AG04450 (cell line): ENCODE measurements at regions not wholly inside any gene's neighbourhood (a gene's known extent, or its start where the extent isn't known, plus 50 kb on each side); places are given as distances from the start of the nearest gene placed in this dataset.

Experiments used
- CTCF ChIA-PET: fragments of 300-600, 350-600 bp; formaldehyde crosslinking; extraction: SDS; loops from one replicate; lab custom pipeline; 2022; ENCODE audit warnings: antibody characterized with exemption, inconsistent platforms; lab: Charles Lee
- POLR2A ChIA-PET: fragments of 350-600 bp; formaldehyde crosslinking; extraction: SDS; loops from one replicate; lab custom pipeline; 2021; ENCODE audit warnings: antibody characterized with exemption, inconsistent platforms; lab: Yijun Ruan, JAX
- DNase-seq: peaks from one replicate; pipeline ENCODE4 v3.0.0-alpha.2; 2011; ENCODE audit warnings: low read depth, low spot score
- H3K27ac ChIP-seq: one replicate; pipeline ENCODE4 v1.5.1; 2012; ENCODE audit warnings: low read depth, low read length, control low read depth
- H3K27me3 ChIP-seq: one replicate; pipeline ENCODE4 v1.6.0; 2012; ENCODE audit warnings: low read length; ENCODE audit not compliant: control insufficient read depth, insufficient read depth
- H3K4me3 ChIP-seq: 2 replicates; pipeline ENCODE4 v1.5.1; 2011; ENCODE audit warnings: mild to moderate bottlenecking, low read depth, low read length, control low read depth
- H3K9me3 ChIP-seq: 2 replicates; pipeline ENCODE4 v1.5.1; 2012; ENCODE audit warnings: low read length; ENCODE audit not compliant: control insufficient read depth, insufficient read depth
- TF ChIP-seq, protein P1 (sequence below): IDR thresholded peaks from 2 replicates; pipeline ENCODE4 v1.5.1; 2011; ENCODE audit warnings: low read depth, low read length, control low read depth, inconsistent platforms

- ChIA-PET CTCF (no interaction called here), POLR2A (no interaction called here)
- no peak overlapping the region for H3K4me3 ChIP-seq
- peaks cover 15% of the 10 kb centered on the region for H3K27me3 ChIP-seq
- TF ChIP-seq, protein P1, sequence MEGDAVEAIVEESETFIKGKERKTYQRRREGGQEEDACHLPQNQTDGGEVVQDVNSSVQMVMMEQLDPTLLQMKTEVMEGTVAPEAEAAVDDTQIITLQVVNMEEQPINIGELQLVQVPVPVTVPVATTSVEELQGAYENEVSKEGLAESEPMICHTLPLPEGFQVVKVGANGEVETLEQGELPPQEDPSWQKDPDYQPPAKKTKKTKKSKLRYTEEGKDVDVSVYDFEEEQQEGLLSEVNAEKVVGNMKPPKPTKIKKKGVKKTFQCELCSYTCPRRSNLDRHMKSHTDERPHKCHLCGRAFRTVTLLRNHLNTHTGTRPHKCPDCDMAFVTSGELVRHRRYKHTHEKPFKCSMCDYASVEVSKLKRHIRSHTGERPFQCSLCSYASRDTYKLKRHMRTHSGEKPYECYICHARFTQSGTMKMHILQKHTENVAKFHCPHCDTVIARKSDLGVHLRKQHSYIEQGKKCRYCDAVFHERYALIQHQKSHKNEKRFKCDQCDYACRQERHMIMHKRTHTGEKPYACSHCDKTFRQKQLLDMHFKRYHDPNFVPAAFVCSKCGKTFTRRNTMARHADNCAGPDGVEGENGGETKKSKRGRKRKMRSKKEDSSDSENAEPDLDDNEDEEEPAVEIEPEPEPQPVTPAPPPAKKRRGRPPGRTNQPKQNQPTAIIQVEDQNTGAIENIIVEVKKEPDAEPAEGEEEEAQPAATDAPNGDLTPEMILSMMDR = no peak
- no peaks in the 10 kb centered on the region for H3K9me3 ChIP-seq
- no peak for DNase-seq
- no peak overlapping the region for H3K27ac ChIP-seq
These were observed 63.6 kb upstream of the ELK3 start for GRCh38 chr12:96130396-96131059.

- Histone ChIP-seq H3K9me3 (no peaks in the 10 kb centered on the region), H3K27me3 (peaks cover 15% of the 10 kb centered on the region), H3K27ac (no peak overlapping the region), H3K4me3 (no peak overlapping the region)
- POLR2A ChIA-PET = no interaction called here
- TF ChIP-seq, protein P1 = no peak
- no peak for DNase-seq
- CTCF ChIA-PET = no interaction called here
These were observed 62.9 kb upstream of the ELK3 start for GRCh38 chr12:96131230-96131788.

GRCh38 chr12:96132819-96133218 is 61.4 kb upstream of the ELK3 start:
- DNase-seq = no peak
- Histone ChIP-seq H3K9me3 (no peaks in the 10 kb centered on the region), H3K4me3 (no peak overlapping the region), H3K27me3 (peaks cover 12% of the 10 kb centered on the region), H3K27ac (no peak overlapping the region)
- TF ChIP-seq, protein P1 = no peak
- POLR2A ChIA-PET = no interaction called here
- CTCF ChIA-PET = no interaction called here

GRCh38 chr12:96134200-96134599 is 60.0 kb upstream of the ELK3 start:
- no peak overlapping the region for H3K4me3 ChIP-seq
- no peak for DNase-seq
- TF ChIP-seq, protein P1 = no peak
- POLR2A ChIA-PET = no interaction called here
- peaks cover 8% of the 10 kb centered on the region for H3K27me3 ChIP-seq
- no peak overlapping the region for H3K27ac ChIP-seq
- H3K9me3 ChIP-seq = no peaks in the 10 kb centered on the region
- CTCF ChIA-PET = no interaction called here

GRCh38 chr12:96136161-96136560 is 58.0 kb upstream of the ELK3 start:
- no peaks in the 10 kb centered on the region for H3K9me3 ChIP-seq
- no peak overlapping the region for H3K27ac ChIP-seq
- no peak overlapping the region for H3K4me3 ChIP-seq
- POLR2A ChIA-PET = no interaction called here
- no peaks in the 10 kb centered on the region for H3K27me3 ChIP-seq
- no peak for DNase-seq
- CTCF ChIA-PET = no interaction called here
- TF ChIP-seq, protein P1 = no peak
